MM.1S (cell line): ENCODE measurements at regions not wholly inside any gene's neighbourhood (a gene's known extent, or its start where the extent isn't known, plus 50 kb on each side); places are given as distances from the start of the nearest gene placed in this dataset.

Source experiments
- DNase-seq: peaks from one replicate; pipeline ENCODE4 v3.0.0-alpha.2; 2015
- H2AFZ ChIP-seq: fragments of 300-600 bp; sonication (generic); 2 replicates; pipeline ENCODE4 v1.6.0; 2016; ENCODE audit warnings: antibody characterized with exemption, low read length
- H3F3A ChIP-seq: fragments of 300-600 bp; sonication (generic); 2 replicates; pipeline ENCODE4 v1.6.1; 2016; ENCODE audit warnings: mild to moderate bottlenecking, antibody characterized with exemption, low read length, moderate library complexity, mixed read lengths; ENCODE audit not compliant: insufficient read depth
- H3K27ac ChIP-seq: fragments of 300-600 bp; sonication (generic); 2 replicates; pipeline ENCODE4 v1.5.1; 2016; ENCODE audit warnings: mild to moderate bottlenecking, low read length
- H3K27me3 ChIP-seq: fragments of 300-600 bp; sonication (generic); replicated peaks from 2 replicates; pipeline ENCODE4 v1.6.0; 2016; ENCODE audit warnings: low read length; ENCODE audit not compliant: insufficient read depth
- H3K36me3 ChIP-seq: fragments of 300-600 bp; sonication (generic); replicated peaks from 2 replicates; pipeline ENCODE4 v1.6.1; 2016; ENCODE audit warnings: mild to moderate bottlenecking, low read length, mixed read lengths; ENCODE audit not compliant: insufficient read depth
- H3K4me1 ChIP-seq: fragments of 300-600 bp; sonication (generic); 2 replicates; pipeline ENCODE4 v1.6.1; 2016; ENCODE audit warnings: low read length, mixed read lengths
- H3K4me2 ChIP-seq: fragments of 300-600 bp; sonication (generic); 2 replicates; pipeline ENCODE4 v1.6.0; 2016; ENCODE audit warnings: low read depth, low read length
- H3K4me3 ChIP-seq: fragments of 300-600 bp; sonication (generic); 2 replicates; pipeline ENCODE4 v1.5.1; 2016; ENCODE audit warnings: low read length, mixed read lengths
- H3K79me2 ChIP-seq: fragments of 300-600 bp; sonication (generic); 2 replicates; pipeline ENCODE4 v1.6.1; 2016; ENCODE audit warnings: mixed run types, low read length, mixed read lengths
- H3K9ac ChIP-seq: fragments of 300-600 bp; sonication (generic); 2 replicates; pipeline ENCODE4 v1.6.1; 2016; ENCODE audit warnings: low read length, mixed read lengths
- H3K9me2 ChIP-seq: fragments of 300-600 bp; sonication (generic); replicated peaks from 2 replicates; pipeline ENCODE4 v1.6.1; 2016; ENCODE audit warnings: mild to moderate bottlenecking, low read length, mixed read lengths; ENCODE audit not compliant: insufficient read depth
- H3K9me3 ChIP-seq: fragments of 300-600 bp; sonication (generic); replicated peaks from 2 replicates; pipeline ENCODE4 v1.6.1; 2016; ENCODE audit warnings: mild to moderate bottlenecking, low read length, mixed read lengths; ENCODE audit not compliant: insufficient read depth
- H4K20me1 ChIP-seq: fragments of 300-600 bp; sonication (generic); 2 replicates; pipeline ENCODE4 v1.6.1; 2016; ENCODE audit warnings: mild to moderate bottlenecking, low read length, moderate library complexity, mixed read lengths; ENCODE audit not compliant: insufficient read depth
- CTCF ChIP-seq: fragments of 300-600 bp; sonication (generic); IDR thresholded peaks from 2 replicates; pipeline ENCODE4 v1.5.1; 2016; ENCODE audit warnings: antibody characterized with exemption, low read length, mixed read lengths
- EZH2 ChIP-seq: fragments of 300-600 bp; sonication (generic); optimal IDR thresholded peaks from 2 replicates; pipeline ENCODE3; 2017; ENCODE audit warnings: low read depth, mild to moderate bottlenecking, antibody characterized with exemption, low read length, mixed read lengths
- EZH2phosphoT487 ChIP-seq: fragments of 300-600 bp; sonication (generic); IDR thresholded peaks from 2 replicates; pipeline ENCODE4 v1.6.1; 2018; ENCODE audit warnings: antibody characterized with exemption, low read length

GRCh38 chr10:8596929-8597472, 542.5 kb downstream of the GATA3 start:
- Histone ChIP-seq H3K79me2 (no peaks in the 10 kb centered on the region), H3K9me2 (no peaks in the 10 kb centered on the region), H3K4me2 (no peak overlapping the region), H3K9me3 (no peaks in the 10 kb centered on the region), H3K36me3 (no peaks in the 10 kb centered on the region), H3K4me3 (no peak overlapping the region), H4K20me1 (no peaks in the 10 kb centered on the region), H3K27ac (no peak overlapping the region), H3F3A (no peaks in the 10 kb centered on the region), H3K9ac (no peak overlapping the region), H3K27me3 (no peaks in the 10 kb centered on the region), H2AFZ (no peak overlapping the region), H3K4me1 (no peaks in the 10 kb centered on the region)
- TF ChIP-seq EZH2phosphoT487 (no peak), EZH2 (no peak), CTCF (no peak)
- DNase-seq: no peak

GRCh38 chr10:8600192-8600591, 545.7 kb downstream of the GATA3 start:
- no peak for DNase-seq
- H3K27ac ChIP-seq: no peak overlapping the region
- no peaks in the 10 kb centered on the region for H3K4me1 ChIP-seq
- no peaks in the 10 kb centered on the region for H3K27me3 ChIP-seq
- H3K9ac ChIP-seq: no peak overlapping the region
- no peaks in the 10 kb centered on the region for H4K20me1 ChIP-seq
- H3K79me2 ChIP-seq: no peaks in the 10 kb centered on the region
- no peak overlapping the region for H2AFZ ChIP-seq
- H3K9me3 ChIP-seq: no peaks in the 10 kb centered on the region
- TF ChIP-seq EZH2phosphoT487: no peak
- TF ChIP-seq CTCF: no peak
- no peak for TF ChIP-seq EZH2
- H3K36me3 ChIP-seq: no peaks in the 10 kb centered on the region
- no peaks in the 10 kb centered on the region for H3F3A ChIP-seq
- no peak overlapping the region for H3K4me2 ChIP-seq
- H3K4me3 ChIP-seq: no peak overlapping the region
- no peaks in the 10 kb centered on the region for H3K9me2 ChIP-seq

GRCh38 chr10:8602821-8603220, 548.3 kb downstream of the GATA3 start:
- no peaks in the 10 kb centered on the region for H3K79me2 ChIP-seq
- TF ChIP-seq CTCF: no peak
- no peak overlapping the region for H3K4me2 ChIP-seq
- H3K4me1 ChIP-seq: no peaks in the 10 kb centered on the region
- no peaks in the 10 kb centered on the region for H3K9me2 ChIP-seq
- H3K9ac ChIP-seq: no peak overlapping the region
- no peaks in the 10 kb centered on the region for H3K36me3 ChIP-seq
- no peaks in the 10 kb centered on the region for H4K20me1 ChIP-seq
- H3K4me3 ChIP-seq: no peak overlapping the region
- H2AFZ ChIP-seq: no peak overlapping the region
- no peaks in the 10 kb centered on the region for H3K9me3 ChIP-seq
- H3K27me3 ChIP-seq: no peaks in the 10 kb centered on the region
- H3F3A ChIP-seq: no peaks in the 10 kb centered on the region
- no peak overlapping the region for H3K27ac ChIP-seq
- DNase-seq: no peak
